ENCODE measurements at regions not wholly inside any gene's neighbourhood (a gene's known extent, or its start where the extent isn't known, plus 50 kb on each side); places are given as distances from the start of the nearest gene placed in this dataset.

- no peak for DNase-seq (ENCODE audit: low read depth)
These were observed 448.2 kb upstream of the AUTS2 start for GRCh38 chr7:69149804-69150782.

GRCh38 chr7:69162326-69162725, 435.9 kb upstream of the AUTS2 start:
- DNase-seq (ENCODE audit: low read depth): no peak

GRCh38 chr7:69162931-69163670, 435.2 kb upstream of the AUTS2 start:
- no peak for DNase-seq (ENCODE audit: low read depth)

- DNase-seq (ENCODE audit: low read depth): no peak
These were observed 431.2 kb upstream of the AUTS2 start for GRCh38 chr7:69166979-69167516.

- DNase-seq (ENCODE audit: low read depth): no peak
These were observed 428.9 kb upstream of the AUTS2 start for GRCh38 chr7:69169386-69169785.

- no peak for DNase-seq (ENCODE audit: low read depth)
These were observed 425.8 kb upstream of the AUTS2 start for GRCh38 chr7:69172357-69173077.

GRCh38 chr7:69173341-69173740, 424.9 kb upstream of the AUTS2 start:
- DNase-seq (ENCODE audit: low read depth): no peak

GRCh38 chr7:69173846-69174245, 424.4 kb upstream of the AUTS2 start:
- no peak for DNase-seq (ENCODE audit: low read depth)

GRCh38 chr7:69176841-69177240, 421.4 kb upstream of the AUTS2 start:
- no peak for DNase-seq (ENCODE audit: low read depth)

GRCh38 chr7:69177461-69177861, 420.8 kb upstream of the AUTS2 start:
- DNase-seq (ENCODE audit: low read depth): no peak

GRCh38 chr7:69177941-69178494, 420.3 kb upstream of the AUTS2 start:
- DNase-seq (ENCODE audit: low read depth): peak; percentile 1

- no peak for DNase-seq (ENCODE audit: low read depth)
These were observed 417.6 kb upstream of the AUTS2 start for GRCh38 chr7:69180662-69181061.

- no peak for DNase-seq (ENCODE audit: low read depth)
These were observed 415.4 kb upstream of the AUTS2 start for GRCh38 chr7:69182596-69183467.

GRCh38 chr7:69184339-69184738, 413.9 kb upstream of the AUTS2 start:
- DNase-seq (ENCODE audit: low read depth): no peak

- DNase-seq (ENCODE audit: low read depth): no peak
These were observed 413.1 kb upstream of the AUTS2 start for GRCh38 chr7:69185170-69185569.

- DNase-seq (ENCODE audit: low read depth): no peak
These were observed 411.3 kb upstream of the AUTS2 start for GRCh38 chr7:69186974-69187373.

GRCh38 chr7:69187824-69188333, 410.4 kb upstream of the AUTS2 start:
- DNase-seq (ENCODE audit: low read depth): no peak

GRCh38 chr7:69189406-69189805, 408.9 kb upstream of the AUTS2 start:
- no peak for DNase-seq (ENCODE audit: low read depth)

- DNase-seq (ENCODE audit: low read depth): no peak
These were observed 408.2 kb upstream of the AUTS2 start for GRCh38 chr7:69190025-69190424.

GRCh38 chr7:69190763-69191162, 407.5 kb upstream of the AUTS2 start:
- DNase-seq (ENCODE audit: low read depth): peak; percentile 3

- no peak for DNase-seq (ENCODE audit: low read depth)
These were observed 406.1 kb upstream of the AUTS2 start for GRCh38 chr7:69192134-69192533.

Data from EH (cell line).